Brain microvascular endothelial cell (primary cell): ENCODE measurements at regions not wholly inside any gene's neighbourhood (a gene's known extent, or its start where the extent isn't known, plus 50 kb on each side); places are given as distances from the start of the nearest gene placed in this dataset.

Experiments used
- DNase-seq: peaks from one replicate; pipeline ENCODE4 v3.0.0-alpha.2; 2020
- H3K27ac ChIP-seq: fragments of 250-450 bp; sonication (Bioruptor Pico); 2 replicates; pipeline ENCODE4 v1.5.1; 2020; ENCODE audit warnings: mild to moderate bottlenecking, moderate library complexity
- H3K27me3 ChIP-seq: fragments of 250-450 bp; sonication (Bioruptor Pico); replicated peaks from 2 replicates; pipeline ENCODE4 v1.5.1; 2020; ENCODE audit warnings: mild to moderate bottlenecking
- H3K36me3 ChIP-seq: fragments of 250-450 bp; sonication (Bioruptor Pico); replicated peaks from 2 replicates; pipeline ENCODE4 v1.5.1; 2020; ENCODE audit warnings: mild to moderate bottlenecking
- H3K4me3 ChIP-seq: 2 replicates; pipeline ENCODE4 v1.5.1; 2011; ENCODE audit warnings: low read depth, mild to moderate bottlenecking, control low read depth, low read length, moderate library complexity
- CTCF ChIP-seq: IDR thresholded peaks from 2 replicates; pipeline ENCODE4 v1.5.1; 2011; ENCODE audit warnings: low read depth, mild to moderate bottlenecking, moderate library complexity, low read length, control low read depth, inconsistent platforms; ENCODE audit errors: missing control alignments
- in situ Hi-C: cut with HindIII; loops from 2 replicates; pipeline ENCODE4 v1.10.0; 2017; ENCODE audit warnings: low sequenced_read_pairs, low pct_ligation_motif_present

GRCh38 chr15:69798481-69799250 is 299.1 kb downstream of the TLE3 start:
- Histone ChIP-seq H3K4me3 (no peak overlapping the region), H3K36me3 (no peaks in the 10 kb centered on the region), H3K27ac (no peak overlapping the region), H3K27me3 (no peaks in the 10 kb centered on the region)
- in situ Hi-C loops: no loop called here
- no peak for TF ChIP-seq CTCF
- peak; percentile 33 for DNase-seq

DNA sequence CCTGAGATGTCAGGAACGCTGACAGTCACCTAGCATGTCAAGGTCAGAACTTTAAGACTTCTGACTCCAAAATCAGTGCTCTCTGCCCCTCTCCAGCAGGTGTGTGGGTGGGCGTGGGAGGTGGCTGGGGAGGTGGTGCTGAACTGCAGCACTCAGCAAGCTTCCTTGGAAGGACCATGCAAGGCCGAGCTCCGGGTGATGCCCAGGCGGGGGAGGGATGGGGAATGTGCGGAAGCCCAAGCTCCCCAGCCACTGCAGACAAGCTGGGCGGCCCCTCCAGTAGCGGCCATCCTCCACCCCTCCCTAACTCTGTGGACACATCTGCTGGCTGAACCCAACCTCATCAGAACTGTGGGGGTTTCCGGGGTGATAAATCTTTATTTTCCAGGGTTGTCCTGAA is 296.6 kb downstream of the TLE3 start:
- Histone ChIP-seq H3K4me3 (no peak overlapping the region), H3K27ac (no peak overlapping the region), H3K36me3 (no peaks in the 10 kb centered on the region), H3K27me3 (no peaks in the 10 kb centered on the region)
- TF ChIP-seq CTCF: no peak
- in situ Hi-C loops: no loop called here
- no peak for DNase-seq

- H3K27ac ChIP-seq: no peak overlapping the region
- no peaks in the 10 kb centered on the region for H3K27me3 ChIP-seq
- in situ Hi-C loops: no loop called here
- no peak overlapping the region for H3K4me3 ChIP-seq
- TF ChIP-seq CTCF: no peak
- H3K36me3 ChIP-seq: no peaks in the 10 kb centered on the region
- DNase-seq: no peak
Observed at GRCh38 chr15:69802432-69802831, 295.3 kb downstream of the TLE3 start.

GRCh38 chr15:69804786-69805185 is 292.9 kb downstream of the TLE3 start:
- in situ Hi-C loops: no loop called here
- TF ChIP-seq CTCF: no peak
- no peaks in the 10 kb centered on the region for H3K36me3 ChIP-seq
- DNase-seq: no peak
- no peak overlapping the region for H3K4me3 ChIP-seq
- no peak overlapping the region for H3K27ac ChIP-seq
- no peaks in the 10 kb centered on the region for H3K27me3 ChIP-seq

DNA sequence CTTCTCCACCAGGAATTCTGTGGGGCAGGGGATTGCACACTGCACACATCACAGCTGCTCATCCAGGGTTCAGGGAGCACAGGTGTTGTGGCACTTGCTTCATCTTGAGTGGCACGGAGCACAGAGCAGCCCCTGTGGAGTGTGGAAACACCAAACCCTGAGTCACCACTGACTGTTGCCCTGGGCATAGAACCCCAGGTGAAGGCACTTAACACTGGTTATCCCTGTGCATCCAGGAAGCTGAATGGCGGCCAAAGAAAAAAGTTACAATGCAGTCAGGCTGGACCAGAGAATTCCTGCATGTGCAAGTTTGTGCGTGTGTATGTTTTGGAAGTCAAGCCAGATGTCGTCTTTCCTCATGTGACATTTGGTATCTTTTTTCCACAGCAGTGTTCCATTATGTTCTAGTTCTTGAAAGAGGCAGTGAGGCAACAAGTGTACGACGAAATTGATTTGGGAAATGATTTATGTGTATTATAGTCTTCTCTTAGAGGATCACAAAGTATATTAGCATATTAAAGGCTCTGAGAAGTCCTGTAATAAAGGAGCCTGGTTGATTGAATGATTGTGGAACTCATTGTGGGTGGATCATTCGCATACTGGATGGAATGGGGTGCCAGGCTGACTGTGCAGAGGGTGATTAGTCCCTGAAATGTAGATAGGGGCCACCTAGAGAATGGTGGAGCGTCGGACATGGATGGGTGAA is 292.3 kb downstream of the TLE3 start:
- TF ChIP-seq CTCF: no peak
- Histone ChIP-seq H3K27me3 (no peaks in the 10 kb centered on the region), H3K4me3 (no peak overlapping the region), H3K36me3 (no peaks in the 10 kb centered on the region), H3K27ac (no peak overlapping the region)
- DNase-seq: no peak
- in situ Hi-C loops: no loop called here
